Tibial nerve (tissue), 4 donors: ENCODE measurements at regions not wholly inside any gene's neighbourhood (a gene's known extent, or its start where the extent isn't known, plus 50 kb on each side); places are given as distances from the start of the nearest gene placed in this dataset.

Experiments
- DNase-seq, 2 donors: peaks; one replicate each; pipeline ENCODE4 v3.0.0-alpha.2; 2019; ENCODE audit warnings: low spot score in 2 of 2
- H3K27ac ChIP-seq, 4 donors: fragments of 200-600 bp; sonication (generic) in 3 of 4; one replicate each; pipeline ENCODE4 v1.5.1; 2017 to 2019; ENCODE audit warnings: mild to moderate bottlenecking in 1 of 4
- H3K27me3 ChIP-seq, 2 donors: fragments of 200-600 bp; sonication (generic) in 1 of 2; one replicate each; pipeline versions ENCODE4 v1.5.1 to v1.6.0; 2017 to 2019
- H3K36me3 ChIP-seq, 3 donors: fragments of 200-600 bp; sonication (generic); one replicate each; pipeline ENCODE4 v1.5.1; 2018 to 2019
- H3K4me1 ChIP-seq, 4 donors: fragments of 200-600 bp; sonication (generic) in 3 of 4; one replicate each; pipeline ENCODE4 v1.5.1; 2017 to 2019
- H3K4me3 ChIP-seq, 4 donors: fragments of 200-600 bp; sonication (generic) in 3 of 4; one replicate each; pipeline ENCODE4 v1.5.1; 2017 to 2019; ENCODE audit warnings: mild to moderate bottlenecking in 1 of 4, moderate library complexity in 1 of 4
- H3K9me3 ChIP-seq, 4 donors: fragments of 200-600 bp; sonication (generic) in 3 of 4; one replicate each; pipeline ENCODE4 v1.5.1; 2017 to 2019
- EP300 ChIP-seq, 2 donors: sonication (generic); formaldehyde crosslinking; IDR thresholded peaks; one replicate each; pipeline ENCODE4 v1.6.1; 2017; ENCODE audit warnings: antibody characterized with exemption in 2 of 2, mild to moderate bottlenecking in 1 of 2
- POLR2A ChIP-seq, 2 donors: fragments of 450-650 bp; IDR thresholded peaks; one replicate each; pipeline ENCODE4 v1.6.1; 2017; ENCODE audit warnings: antibody characterized with exemption in 2 of 2, mild to moderate bottlenecking in 2 of 2, moderate library complexity in 2 of 2
- WGBS, 2 donors: methylation state at CpG; one replicate each; pipeline ENCODE4 v1.1.5; 2018; 5-methylcytosine and 5-hydroxymethylcytosine counted together
- TF ChIP-seq, protein P1 (sequence below), 5 experiments: fragments of 200-600 bp in 3 of 5; fragments of 450-650 bp in 2 of 5; sonication (generic) in 3 of 5; IDR thresholded peaks; one replicate each; pipeline ENCODE4 v1.5.1; 2016 to 2019; ENCODE audit warnings: antibody characterized with exemption in 5 of 5, mild to moderate bottlenecking in 3 of 5, moderate library complexity in 2 of 5

DNA sequence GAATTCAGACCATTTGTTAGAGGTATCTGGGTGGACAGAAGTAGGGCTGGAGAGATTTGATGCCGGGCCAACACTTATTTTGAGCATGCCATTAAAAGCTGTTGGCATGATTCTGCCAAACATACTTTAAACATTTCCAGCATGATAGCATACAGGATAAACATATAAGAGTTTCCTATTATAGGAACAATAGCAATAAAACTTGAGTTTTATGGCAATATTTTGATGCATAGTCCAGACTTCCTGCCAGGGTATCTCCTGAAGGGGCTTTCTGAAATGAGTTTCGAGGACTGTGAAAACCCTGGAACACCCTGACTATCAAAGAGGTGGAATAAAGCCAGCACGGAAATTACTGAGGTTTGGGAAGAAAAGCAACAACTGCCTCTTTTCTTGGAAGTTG, 1398.0 kb upstream of the NXPH2 start:
- no peaks in the 10 kb centered on the region for H3K36me3 ChIP-seq
- no peaks in the 10 kb centered on the region for H3K4me1 ChIP-seq
- no peak for DNase-seq
- no peak overlapping the region for H3K27ac ChIP-seq
- H3K9me3 ChIP-seq, result no peaks in the 10 kb centered on the region
- WGBS, 2 donors, result 28 to 51% methylated on average over 3 of the region's 3 CpGs
- H3K27me3 ChIP-seq, result no peaks in the 10 kb centered on the region
- H3K4me3 ChIP-seq, result no peak overlapping the region
- TF ChIP-seq, protein P1, sequence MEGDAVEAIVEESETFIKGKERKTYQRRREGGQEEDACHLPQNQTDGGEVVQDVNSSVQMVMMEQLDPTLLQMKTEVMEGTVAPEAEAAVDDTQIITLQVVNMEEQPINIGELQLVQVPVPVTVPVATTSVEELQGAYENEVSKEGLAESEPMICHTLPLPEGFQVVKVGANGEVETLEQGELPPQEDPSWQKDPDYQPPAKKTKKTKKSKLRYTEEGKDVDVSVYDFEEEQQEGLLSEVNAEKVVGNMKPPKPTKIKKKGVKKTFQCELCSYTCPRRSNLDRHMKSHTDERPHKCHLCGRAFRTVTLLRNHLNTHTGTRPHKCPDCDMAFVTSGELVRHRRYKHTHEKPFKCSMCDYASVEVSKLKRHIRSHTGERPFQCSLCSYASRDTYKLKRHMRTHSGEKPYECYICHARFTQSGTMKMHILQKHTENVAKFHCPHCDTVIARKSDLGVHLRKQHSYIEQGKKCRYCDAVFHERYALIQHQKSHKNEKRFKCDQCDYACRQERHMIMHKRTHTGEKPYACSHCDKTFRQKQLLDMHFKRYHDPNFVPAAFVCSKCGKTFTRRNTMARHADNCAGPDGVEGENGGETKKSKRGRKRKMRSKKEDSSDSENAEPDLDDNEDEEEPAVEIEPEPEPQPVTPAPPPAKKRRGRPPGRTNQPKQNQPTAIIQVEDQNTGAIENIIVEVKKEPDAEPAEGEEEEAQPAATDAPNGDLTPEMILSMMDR (IDR thresholded peaks at IDR 0.05), result no peak
- TF ChIP-seq POLR2A (IDR thresholded peaks at IDR 0.05), result no peak
- no peak for TF ChIP-seq EP300 (IDR thresholded peaks at IDR 0.05)

DNA sequence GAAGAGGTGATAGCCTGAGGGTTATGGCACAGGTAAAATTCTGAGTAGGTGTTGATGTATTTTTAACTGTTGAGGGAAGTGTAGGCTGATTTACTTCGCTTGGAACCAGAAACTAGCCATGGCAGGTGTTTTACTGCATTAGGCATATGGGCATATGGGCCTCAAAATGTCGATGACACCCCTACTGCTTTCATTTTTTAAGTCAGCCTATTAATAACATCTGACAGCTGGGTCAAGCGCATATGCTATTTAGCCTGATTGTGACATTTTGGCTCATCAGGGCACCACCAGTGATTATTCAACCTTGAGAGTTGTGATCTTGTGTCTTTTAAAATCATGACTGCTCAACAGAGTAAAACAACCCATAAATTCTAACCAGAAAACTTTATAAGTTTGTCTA, 1396.9 kb upstream of the NXPH2 start:
- H3K36me3 ChIP-seq, result no peaks in the 10 kb centered on the region
- 85 to 91% methylated on average over 3 of the region's 3 CpGs for WGBS, 2 donors

GRCh38 chr2:140173790-140174189, 1393.6 kb upstream of the NXPH2 start:
- H3K36me3 ChIP-seq, result no peaks in the 10 kb centered on the region
- peaks cover 0 to 8% (median 0%) of the 10 kb centered on the region in 4 donors for H3K9me3 ChIP-seq
- 89 to 90% methylated on average over 5 of the region's 5 CpGs for WGBS, 2 donors
- no peaks in the 10 kb centered on the region for H3K27me3 ChIP-seq
- no peaks in the 10 kb centered on the region for H3K4me1 ChIP-seq
- no peak for TF ChIP-seq EP300 (IDR thresholded peaks at IDR 0.05)
- no peak for TF ChIP-seq POLR2A (IDR thresholded peaks at IDR 0.05)
- TF ChIP-seq, protein P1 (IDR thresholded peaks at IDR 0.05), result no peak
- H3K27ac ChIP-seq, result no peak overlapping the region
- no peak for DNase-seq
- no peak overlapping the region for H3K4me3 ChIP-seq

More for the DNA sequence above, 1396.9 kb upstream of the NXPH2 start:
- TF ChIP-seq POLR2A (IDR thresholded peaks at IDR 0.05) (no peak), EP300 (IDR thresholded peaks at IDR 0.05) (no peak)
- TF ChIP-seq, protein P1 (IDR thresholded peaks at IDR 0.05), result no peak
- Histone ChIP-seq H3K27ac (no peak overlapping the region), H3K27me3 (no peaks in the 10 kb centered on the region), H3K4me3 (no peak overlapping the region), H3K4me1 (no peaks in the 10 kb centered on the region), H3K9me3 (no peaks in the 10 kb centered on the region)
- DNase-seq, result no peak

DNA sequence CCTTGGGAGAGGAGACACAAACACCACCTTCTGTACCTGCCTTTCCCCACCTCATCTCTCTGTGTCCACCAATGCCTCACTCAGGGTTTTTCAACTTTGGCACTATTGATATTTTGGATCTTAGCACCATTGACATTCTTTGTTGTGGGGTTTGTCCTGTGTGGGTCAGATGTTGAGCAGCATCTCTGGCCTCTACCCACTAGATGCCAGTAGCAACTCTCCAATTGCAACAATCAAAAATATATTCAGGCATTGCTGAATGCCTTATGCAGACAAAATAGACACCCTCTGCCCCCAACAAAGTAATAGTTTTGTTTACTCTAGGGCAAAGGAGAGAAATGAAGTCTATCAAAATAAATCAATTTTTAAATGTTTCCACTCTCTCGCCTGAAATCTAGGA, 1384.3 kb upstream of the NXPH2 start:
- 58 to 63% methylated on average over 1 of the region's 1 CpG for WGBS, 2 donors
- Histone ChIP-seq H3K27ac (no peak overlapping the region), H3K27me3 (no peaks in the 10 kb centered on the region), H3K9me3 (no peaks in the 10 kb centered on the region), H3K36me3 (no peaks in the 10 kb centered on the region), H3K4me3 (no peak overlapping the region), H3K4me1 (no peaks in the 10 kb centered on the region)
- DNase-seq, result no peak
- no peak for TF ChIP-seq EP300 (IDR thresholded peaks at IDR 0.05)
- TF ChIP-seq, protein P1 (IDR thresholded peaks at IDR 0.05), result no peak
- TF ChIP-seq POLR2A (IDR thresholded peaks at IDR 0.05), result no peak

- 65 to 70% methylated on average over 2 of the region's 2 CpGs for WGBS, 2 donors
- no peak for DNase-seq
- Histone ChIP-seq H3K36me3 (no peaks in the 10 kb centered on the region), H3K27me3 (no peaks in the 10 kb centered on the region), H3K9me3 (no peaks in the 10 kb centered on the region), H3K4me3 (no peak overlapping the region), H3K4me1 (no peaks in the 10 kb centered on the region), H3K27ac (no peak overlapping the region)
- TF ChIP-seq EP300 (IDR thresholded peaks at IDR 0.05) (no peak), POLR2A (IDR thresholded peaks at IDR 0.05) (no peak)
- TF ChIP-seq, protein P1 (IDR thresholded peaks at IDR 0.05), result no peak
Measured at GRCh38 chr2:140158259-140158658, 1378.1 kb upstream of the NXPH2 start.
